NCI-H226 (cell line): ENCODE measurements at regions not wholly inside any gene's neighbourhood (a gene's known extent, or its start where the extent isn't known, plus 50 kb on each side); places are given as distances from the start of the nearest gene placed in this dataset.

Experiments used
- DNase-seq: peaks from one replicate; pipeline ENCODE4 v3.0.0-alpha.2; 2015

GRCh38 chr2:180190851-180191250, 183.8 kb upstream of the CWC22 start:
- no peak for DNase-seq

- DNase-seq: no peak
These were observed 180.5 kb upstream of the CWC22 start for GRCh38 chr2:180187611-180188010.

- no peak for DNase-seq
These were observed 177.4 kb upstream of the CWC22 start for GRCh38 chr2:180184506-180184905.

- no peak for DNase-seq
These were observed 173.4 kb upstream of the CWC22 start for GRCh38 chr2:180180511-180180910.

GRCh38 chr2:180177534-180177933, 170.4 kb upstream of the CWC22 start:
- DNase-seq: no peak

- no peak for DNase-seq
These were observed 168.6 kb upstream of the CWC22 start for GRCh38 chr2:180175736-180176135.

- DNase-seq: no peak
These were observed 167.5 kb upstream of the CWC22 start for GRCh38 chr2:180174580-180174979.

- no peak for DNase-seq
These were observed 162.4 kb upstream of the CWC22 start for GRCh38 chr2:180169474-180169873.

- no peak for DNase-seq
These were observed 154.3 kb upstream of the CWC22 start for GRCh38 chr2:180161415-180161814.

- DNase-seq: no peak
These were observed 152.8 kb upstream of the CWC22 start for GRCh38 chr2:180159921-180160320.

GRCh38 chr2:180158961-180159360, 151.9 kb upstream of the CWC22 start:
- DNase-seq: no peak

- no peak for DNase-seq
These were observed 149.6 kb upstream of the CWC22 start for GRCh38 chr2:180156651-180157050.

GRCh38 chr2:180150606-180151005, 143.5 kb upstream of the CWC22 start:
- no peak for DNase-seq

GRCh38 chr2:180146541-180146940, 139.4 kb upstream of the CWC22 start:
- DNase-seq: no peak

GRCh38 chr2:180146114-180146513, 139.0 kb upstream of the CWC22 start:
- no peak for DNase-seq

GRCh38 chr2:180145163-180145562, 138.1 kb upstream of the CWC22 start:
- no peak for DNase-seq

- no peak for DNase-seq
These were observed 137.3 kb upstream of the CWC22 start for GRCh38 chr2:180144338-180144813.

- DNase-seq: no peak
These were observed 136.7 kb upstream of the CWC22 start for GRCh38 chr2:180143633-180144337.

- DNase-seq: no peak
These were observed 134.5 kb upstream of the CWC22 start for GRCh38 chr2:180141600-180141999.

GRCh38 chr2:180133736-180134135, 126.6 kb upstream of the CWC22 start:
- no peak for DNase-seq

GRCh38 chr2:180130403-180130802, 123.3 kb upstream of the CWC22 start:
- no peak for DNase-seq

- DNase-seq: no peak
These were observed 121.8 kb upstream of the CWC22 start for GRCh38 chr2:180128861-180129260.

- DNase-seq: peak; percentile 89
These were observed 118.3 kb upstream of the CWC22 start for GRCh38 chr2:180125245-180125962.
